NCI-H146 (cell line): ENCODE measurements at regions not wholly inside any gene's neighbourhood (a gene's known extent, or its start where the extent isn't known, plus 50 kb on each side); places are given as distances from the start of the nearest gene placed in this dataset.

ENCODE experiments used
- DNase-seq: peaks from one replicate; lab custom pipeline; 2025; lab: John Stamatoyannopoulos, UW

GRCh38 chr7:22563032-22563501, 63.1 kb upstream of the STEAP1B start:
- peak; percentile 68 for DNase-seq

DNA sequence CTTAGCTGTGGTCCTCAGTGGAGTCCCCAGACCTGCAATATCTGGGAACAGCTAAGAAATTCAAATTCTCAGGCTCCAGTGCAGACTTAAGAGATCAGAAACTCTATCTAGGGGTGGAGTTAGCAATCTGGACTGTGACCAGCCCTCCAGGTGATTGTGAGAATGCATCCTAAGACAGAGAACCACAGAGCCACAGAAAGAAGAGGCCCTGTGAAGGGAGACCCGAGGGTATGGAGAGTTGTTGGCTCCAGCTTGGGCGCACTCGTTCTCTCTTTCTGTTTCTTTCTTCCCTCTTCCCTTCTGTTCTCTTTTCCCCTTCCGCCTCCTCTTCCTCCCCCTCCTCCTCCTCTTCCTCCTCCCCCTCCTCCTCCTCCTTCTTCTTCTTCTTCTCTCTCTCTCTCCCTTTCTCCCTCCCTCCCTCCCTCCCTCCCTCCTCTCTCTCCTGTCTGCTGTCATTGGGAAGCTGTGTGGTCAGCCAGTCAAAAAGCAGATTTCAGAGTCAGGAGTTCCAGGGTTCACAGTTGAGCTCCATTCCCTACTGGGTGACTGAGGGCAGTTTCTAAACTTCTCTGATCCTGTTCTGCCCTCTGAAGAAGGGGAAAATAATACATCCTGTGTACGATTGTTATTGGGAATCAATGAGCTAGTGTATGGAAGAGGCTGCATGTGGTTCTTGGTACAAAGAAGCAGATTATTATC, 62.1 kb upstream of the STEAP1B start:
- no peak for DNase-seq

GRCh38 chr7:22561321-22561811, 61.4 kb upstream of the STEAP1B start:
- DNase-seq: no peak

DNA sequence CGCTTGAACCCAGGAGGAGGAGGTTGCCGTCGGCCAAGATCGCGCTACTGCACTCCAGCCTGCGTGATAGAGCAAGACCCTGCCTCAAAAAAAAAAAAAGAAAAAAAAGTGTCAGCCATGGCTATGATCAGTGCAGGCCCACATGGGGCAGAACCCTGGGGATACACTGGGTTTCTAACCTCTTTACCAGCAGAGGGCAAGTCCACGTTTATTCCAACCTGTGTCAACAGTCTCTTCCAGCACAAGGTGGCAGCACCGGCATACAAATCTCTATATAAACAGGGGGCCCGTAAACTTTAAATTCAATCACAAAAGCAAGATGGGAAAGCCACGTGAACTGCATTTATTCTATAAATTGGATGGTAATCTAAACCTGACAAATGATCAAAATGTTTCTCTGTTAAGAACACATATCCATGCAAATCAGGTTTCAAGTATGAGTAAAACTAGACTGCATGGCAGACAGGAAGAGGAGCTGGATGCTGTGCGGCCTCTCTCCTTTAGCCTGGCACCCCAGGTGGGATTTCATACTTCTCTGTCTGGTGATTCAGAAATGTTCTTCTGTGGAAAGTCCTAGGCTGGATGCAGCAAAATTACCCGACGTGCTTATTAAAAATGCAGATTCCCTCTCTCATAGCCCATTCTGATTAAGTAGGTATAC, 60.0 kb upstream of the STEAP1B start:
- DNase-seq: peak; percentile 68

DNA sequence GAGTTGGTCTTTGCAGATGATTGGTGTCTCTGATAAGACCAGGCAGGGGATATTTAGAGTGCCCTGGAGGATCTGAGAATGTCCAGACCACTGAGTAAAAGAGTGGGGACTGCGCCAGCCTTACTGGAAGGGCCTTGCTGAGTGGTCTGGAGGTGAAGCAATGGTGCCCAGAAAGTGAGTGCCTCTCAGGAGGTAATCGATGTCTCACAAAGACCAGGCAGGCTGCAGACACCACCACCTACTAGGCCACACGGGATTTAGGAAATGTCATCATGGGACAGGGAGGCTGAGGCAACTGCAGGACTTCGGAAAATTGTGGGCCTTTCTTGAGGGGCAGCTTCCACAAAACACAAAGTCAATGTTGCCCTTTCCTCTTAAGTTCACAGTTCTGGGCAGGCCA, 57.2 kb upstream of the STEAP1B start:
- DNase-seq: no peak

- DNase-seq: no peak
Measured at GRCh38 chr7:22555476-22555875, 55.5 kb upstream of the STEAP1B start.

DNA sequence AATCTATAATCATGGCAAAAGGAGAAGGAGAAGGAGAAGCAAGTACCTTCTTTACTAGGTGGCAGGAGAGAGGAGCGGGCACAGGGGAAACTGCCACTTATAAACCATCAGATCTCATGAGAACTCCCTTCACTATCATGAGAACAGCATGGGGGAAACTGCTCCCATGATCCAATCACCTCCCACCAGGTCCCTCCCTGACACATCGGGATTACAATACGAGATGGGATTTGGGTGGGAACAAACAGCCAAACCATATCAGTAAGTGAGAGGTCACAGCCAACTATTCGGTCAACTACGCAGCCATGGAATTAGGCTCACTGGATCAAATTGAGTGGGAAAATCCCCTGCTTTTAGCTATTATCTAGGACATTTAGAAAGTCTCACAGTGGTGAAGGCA, 54.2 kb upstream of the STEAP1B start:
- DNase-seq: no peak

- no peak for DNase-seq
Measured at GRCh38 chr7:22551768-22552513, 52.0 kb upstream of the STEAP1B start.

DNA sequence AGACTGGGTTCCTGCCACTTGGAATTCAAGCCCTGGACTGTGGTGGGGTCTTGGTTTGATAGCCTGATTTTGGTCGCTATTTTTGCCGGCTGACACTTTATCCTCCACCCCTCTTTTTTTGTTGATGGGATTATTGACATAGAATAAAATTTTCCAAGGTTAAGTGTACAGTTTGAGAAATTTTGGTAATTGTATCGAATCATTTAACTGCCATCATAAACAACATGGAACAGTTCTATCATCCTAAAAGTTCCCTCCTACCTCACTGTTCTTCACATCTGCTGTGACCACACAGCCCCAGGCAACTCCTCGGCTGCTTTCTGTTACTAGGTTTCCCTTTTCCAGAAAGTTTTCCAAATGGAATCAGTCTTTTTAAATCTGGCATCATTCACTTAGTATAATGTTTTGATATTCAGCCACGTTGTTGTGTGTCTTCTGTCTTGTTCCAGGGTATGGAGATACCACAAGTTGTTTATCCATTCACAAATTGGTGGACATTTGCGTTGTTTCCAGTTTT, 50.6 kb upstream of the STEAP1B start:
- no peak for DNase-seq

DNA sequence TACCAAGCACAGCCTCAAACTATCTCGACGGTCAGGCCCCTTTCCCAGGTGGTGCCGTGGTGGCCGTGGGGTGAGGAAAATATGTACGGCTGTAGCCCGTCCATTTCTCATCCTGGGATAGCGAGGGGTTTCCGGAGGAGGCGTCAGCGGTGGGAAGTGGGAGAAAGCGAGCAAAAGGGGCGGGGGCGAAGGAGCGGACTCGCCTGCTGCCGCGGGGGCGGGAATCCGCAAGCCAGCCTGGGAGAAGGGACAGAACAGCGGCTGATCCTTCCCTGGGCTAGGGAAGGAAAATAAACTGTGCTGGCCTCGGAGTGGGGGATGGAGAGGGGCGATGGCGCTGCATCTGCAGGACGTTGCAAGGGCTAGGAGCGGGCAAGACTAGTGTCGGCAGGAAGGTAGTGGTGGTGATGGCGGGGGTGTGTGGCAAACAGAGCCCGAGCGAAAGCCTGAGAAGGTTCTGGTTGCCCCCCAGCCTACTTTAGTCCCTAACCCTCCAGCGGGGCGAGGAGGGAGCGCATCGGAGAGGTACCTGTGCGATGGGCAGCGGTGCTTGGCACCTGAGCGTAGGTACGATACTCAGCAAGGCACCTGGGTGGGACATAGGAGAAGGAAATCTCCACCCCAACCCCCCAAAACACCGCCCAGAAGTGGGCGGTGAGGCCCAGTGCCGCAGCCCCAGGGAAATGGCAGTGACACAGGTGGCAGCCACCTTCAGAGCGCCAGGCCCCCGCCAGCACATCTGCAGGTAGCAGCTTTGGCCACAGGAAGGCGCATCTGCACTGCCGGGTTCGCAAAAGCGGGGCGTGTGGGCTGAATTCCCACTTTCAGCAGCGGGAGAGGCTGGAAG, 49.9 kb upstream of the STEAP1B start:
- DNase-seq: peak; percentile 66
